SK-MEL-5 (cell line): ENCODE measurements at regions not wholly inside any gene's neighbourhood (a gene's known extent, or its start where the extent isn't known, plus 50 kb on each side); places are given as distances from the start of the nearest gene placed in this dataset.
"Not testable (repeated sequence)": the region's sequence is repeated elsewhere in the genome, so short reads cannot be mapped to it uniquely, and the experiment has no call there.

Experiments used
- DNase-seq: peaks from one replicate; pipeline ENCODE4 v3.0.0-alpha.2; 2016; ENCODE audit warnings: low read depth, low spot score
- in situ Hi-C: cut with HindIII; loops from 2 replicates; pipeline ENCODE4 v1.10.0; 2016; ENCODE audit warnings: low sequenced_read_pairs, high pct_unique_total_duplicates, low pct_unique_long_range_greater_than_20kb

- no peak for DNase-seq
- in situ Hi-C loops = no loop called here
These were observed 359.7 kb upstream of the ATP10A start for GRCh38 chr15:26222781-26223180.

GRCh38 chr15:26217043-26217442 is 353.9 kb upstream of the ATP10A start:
- in situ Hi-C loops, DNase-seq: not testable (repeated sequence)

GRCh38 chr15:26214290-26214689 is 351.2 kb upstream of the ATP10A start:
- DNase-seq = no peak
- in situ Hi-C loops = no loop called here

- in situ Hi-C loops = no loop called here
- no peak for DNase-seq
These were observed 350.3 kb upstream of the ATP10A start for GRCh38 chr15:26213427-26213826.

GRCh38 chr15:26212109-26212508 is 349.0 kb upstream of the ATP10A start:
- DNase-seq = no peak
- in situ Hi-C loops = no loop called here

GRCh38 chr15:26210980-26211379 is 347.9 kb upstream of the ATP10A start:
- no peak for DNase-seq
- in situ Hi-C loops = no loop called here

GRCh38 chr15:26201177-26201858 is 338.2 kb upstream of the ATP10A start:
- in situ Hi-C loops = no loop called here
- DNase-seq = no peak

GRCh38 chr15:26200427-26200826 is 337.3 kb upstream of the ATP10A start:
- in situ Hi-C loops = no loop called here
- no peak for DNase-seq

GRCh38 chr15:26197719-26198118 is 334.6 kb upstream of the ATP10A start:
- in situ Hi-C loops = no loop called here

GRCh38 chr15:26197060-26197459 is 333.9 kb upstream of the ATP10A start:
- in situ Hi-C loops = no loop called here
- no peak for DNase-seq

More at GRCh38 chr15:26197719-26198118, 334.6 kb upstream of the ATP10A start:
- no peak for DNase-seq

- DNase-seq = no peak
- in situ Hi-C loops = no loop called here
These were observed 328.1 kb upstream of the ATP10A start for GRCh38 chr15:26191193-26191592.

GRCh38 chr15:26186138-26186537 is 323.0 kb upstream of the ATP10A start:
- DNase-seq, in situ Hi-C loops: not testable (repeated sequence)

GRCh38 chr15:26182441-26182840 is 319.3 kb upstream of the ATP10A start:
- DNase-seq = no peak
- in situ Hi-C loops = no loop called here

- DNase-seq = peak; percentile 57
- in situ Hi-C loops = no loop called here
These were observed 316.8 kb upstream of the ATP10A start for GRCh38 chr15:26179906-26180305.

GRCh38 chr15:26178640-26179220 is 315.6 kb upstream of the ATP10A start:
- in situ Hi-C loops = no loop called here
- no peak for DNase-seq

- in situ Hi-C loops = no loop called here
These were observed 314.7 kb upstream of the ATP10A start for GRCh38 chr15:26177816-26178215.

GRCh38 chr15:26176831-26177230 is 313.7 kb upstream of the ATP10A start:
- no peak for DNase-seq
- in situ Hi-C loops = no loop called here

More at GRCh38 chr15:26177816-26178215, 314.7 kb upstream of the ATP10A start:
- DNase-seq = no peak

GRCh38 chr15:26171266-26171665 is 308.1 kb upstream of the ATP10A start:
- no peak for DNase-seq
- in situ Hi-C loops = no loop called here

GRCh38 chr15:26166429-26166828 is 303.3 kb upstream of the ATP10A start:
- DNase-seq = no peak
- in situ Hi-C loops = no loop called here
